Endothelial cell of umbilical vein (primary cell): ENCODE measurements at regions not wholly inside any gene's neighbourhood (a gene's known extent, or its start where the extent isn't known, plus 50 kb on each side); places are given as distances from the start of the nearest gene placed in this dataset. TPM values are rescaled to one million over a fixed set of nuclear protein-coding genes. Genes with fewer than 3 reads are reported as not detected.

Experiments used
- BruUV-seq: library from RNA; stranded (reverse); fragments of 400-500 nt; replicated peaks from 2 replicates; lab custom pipeline; 2021; lab: Mats Ljungman, UMichigan
- CTCF ChIA-PET: fragments of 300-600, 350-600 bp; sonication (Branson Sonifier 250); formaldehyde crosslinking; loops from one replicate; lab custom pipeline; 2021; ENCODE audit warnings: antibody characterized with exemption, inconsistent platforms; lab: Charles Lee
- POLR2A ChIA-PET: fragments of 300-600, 350-600 bp; sonication (Branson Sonifier 250); formaldehyde crosslinking; loops from one replicate; lab custom pipeline; 2021; ENCODE audit warnings: antibody characterized with exemption, inconsistent platforms; lab: Charles Lee
- DNase-seq: peaks from one replicate; pipeline ENCODE4 v3.0.0-alpha.2; 2011; ENCODE audit warnings: low read depth, low spot score
- FAIRE-seq: peaks from 2 replicates; lab custom pipeline; 2011; peaks lifted over from hg19 to GRCh38; lab: Jason Lieb, UNC
- H2AFZ ChIP-seq: 2 replicates; pipeline ENCODE4 v1.6.0; 2012; ENCODE audit warnings: low read depth, low read length, control low read depth, inconsistent platforms
- H3K27ac ChIP-seq: 2 replicates; pipeline ENCODE4 v1.5.1; 2011; ENCODE audit warnings: low read depth, mild to moderate bottlenecking, control low read depth, low read length, moderate library complexity; ENCODE audit not compliant: insufficient read depth
- H3K27me3 ChIP-seq, 2 experiments: 2 replicates each; pipeline versions ENCODE4 v1.6.0 to v1.6.1; 2011; ENCODE audit warnings: low read length in 2 of 2, mixed read lengths in 1 of 2; ENCODE audit not compliant: control insufficient read depth in 2 of 2, insufficient read depth in 2 of 2
- H3K36me3 ChIP-seq, 2 experiments: 2 replicates in 1 of 2; 3 replicates in 1 of 2; pipeline ENCODE4 v1.5.1; 2011; ENCODE audit warnings: low read length in 2 of 2, mild to moderate bottlenecking in 1 of 2, moderate library complexity in 1 of 2; ENCODE audit not compliant: control insufficient read depth in 2 of 2, insufficient read depth in 2 of 2; ENCODE audit errors: extremely low read depth in 1 of 2
- H3K4me1 ChIP-seq: 3 replicates; pipeline ENCODE4 v1.5.1; 2011; ENCODE audit warnings: mild to moderate bottlenecking, low read length; ENCODE audit not compliant: control insufficient read depth, insufficient read depth; ENCODE audit errors: extremely low read depth
- H3K4me2 ChIP-seq: 2 replicates; pipeline ENCODE4 v1.6.1; 2011; ENCODE audit warnings: low read length, control low read depth, mixed read lengths; ENCODE audit not compliant: insufficient read depth
- H3K4me3 ChIP-seq, 3 experiments: fragments of 200-600 bp in 1 of 3; sonication (generic), shearing (Covaris generic) in 1 of 3; replicated peaks in 1 of 3; 2 replicates each; pipeline ENCODE4 v1.5.1; 2011 to 2016; ENCODE audit warnings: control low read depth in 3 of 3, low read length in 3 of 3, mild to moderate bottlenecking in 2 of 3, inconsistent platforms in 1 of 3, low read depth in 1 of 3, moderate library complexity in 1 of 3; ENCODE audit not compliant: insufficient read depth in 1 of 3
- H3K79me2 ChIP-seq: 2 replicates; pipeline ENCODE4 v1.6.0; 2012; ENCODE audit warnings: low read length, inconsistent platforms; ENCODE audit not compliant: control insufficient read depth, insufficient read depth
- H3K9ac ChIP-seq: replicated peaks from 2 replicates; pipeline ENCODE3; 2011; ENCODE audit warnings: low read length, control low read depth; ENCODE audit not compliant: insufficient read depth; ENCODE audit errors: extremely low read depth
- H3K9me1 ChIP-seq: replicated peaks from 3 replicates; pipeline ENCODE4 v1.6.0; 2011; ENCODE audit warnings: mild to moderate bottlenecking, low read length; ENCODE audit not compliant: control insufficient read depth, insufficient read depth; ENCODE audit errors: extremely low read depth
- H3K9me3 ChIP-seq: replicated peaks from 2 replicates; pipeline ENCODE4 v1.5.1; 2012; ENCODE audit warnings: low read length, inconsistent platforms; ENCODE audit not compliant: control insufficient read depth, insufficient read depth
- H4K20me1 ChIP-seq: replicated peaks from 2 replicates; pipeline ENCODE3; 2011; ENCODE audit warnings: mild to moderate bottlenecking, low read length; ENCODE audit not compliant: control insufficient read depth, insufficient read depth; ENCODE audit errors: extremely low read depth
- CTCF ChIP-seq, 2 donors: IDR thresholded peaks; 1 replicate in 1 of 2; 2 replicates in 1 of 2; pipeline ENCODE4 v1.5.1; 2011; ENCODE audit warnings: low read length in 2 of 2, mild to moderate bottlenecking in 2 of 2, moderate library complexity in 2 of 2, control low read depth in 1 of 2, inconsistent platforms in 1 of 2, low read depth in 1 of 2; ENCODE audit not compliant: insufficient read depth in 1 of 2; ENCODE audit errors: extremely low read depth in 1 of 2
- FOS ChIP-seq: IDR thresholded peaks from 2 replicates; pipeline ENCODE4 v1.6.1; 2011; ENCODE audit warnings: mild to moderate bottlenecking, low read length, moderate library complexity, borderline replicate concordance; ENCODE audit not compliant: insufficient read depth
- GATA2 ChIP-seq: IDR thresholded peaks from 2 replicates; pipeline ENCODE4 v1.7.0; 2011; ENCODE audit warnings: low read depth, mild to moderate bottlenecking, moderate library complexity, mixed read lengths, low read length; ENCODE audit not compliant: insufficient read length, insufficient read depth
- POLR2A ChIP-seq: IDR thresholded peaks from 2 replicates; pipeline ENCODE4 v1.6.1; 2012; ENCODE audit warnings: low read depth, mild to moderate bottlenecking, control low read depth, low read length
- POLR2AphosphoS5 ChIP-seq: IDR thresholded peaks from 2 replicates; pipeline ENCODE4 v1.6.1; 2012; ENCODE audit warnings: low read depth, mild to moderate bottlenecking, control low read depth, low read length, moderate library complexity; ENCODE audit not compliant: insufficient read depth
- dilution Hi-C: fragments of 300-500 bp; cut with MboI; formaldehyde crosslinking; loops from one replicate; pipeline ENCODE4 v1.15.0; 2019; ENCODE audit warnings: low sequenced_read_pairs; ENCODE audit not compliant: extremely low pct_ligation_motif_present
- intact Hi-C: fragments of 100-400 bp; cut with micrococcal nuclease; formaldehyde crosslinking; loops from one replicate; pipeline ENCODE4 v1.10.0; 2022
- small RNA-seq: library from RNA; depleted of rRNA; stranded (forward); fragments of <200 nt; gene quantifications from one replicate; pipeline ENCODE3, GENCODE V24; 2012; ENCODE audit warnings: low replicate concordance, low read depth; ENCODE audit not compliant: insufficient read depth, insufficient read length

- H4K20me1 ChIP-seq, result peaks cover 2% of the 10 kb centered on the region
- no peak overlapping the region for H3K4me3 ChIP-seq
- no peak overlapping the region for H3K4me2 ChIP-seq
- no peaks in the 10 kb centered on the region for H3K27me3 ChIP-seq
- DNase-seq, result no peak
- no peak for TF ChIP-seq POLR2A
- no peak for TF ChIP-seq GATA2
- TF ChIP-seq CTCF (IDR thresholded peaks at IDR 0.05; ENCODE audit: extremely low read depth in 1 of 2, insufficient read depth in 1 of 2, low read depth in 1 of 2, low read length in 2 of 2), result no peak
- no peak for TF ChIP-seq POLR2AphosphoS5
- TF ChIP-seq FOS, result no peak
- no peak overlapping the region for H3K27ac ChIP-seq
- no peak for FAIRE-seq
- dilution Hi-C loops (no loop called here), intact Hi-C loops (no loop called here)
- no peaks in the 10 kb centered on the region for H3K79me2 ChIP-seq
- H3K9me3 ChIP-seq, result no peaks in the 10 kb centered on the region
- no peaks in the 10 kb centered on the region for H3K9me1 ChIP-seq
- no TSS peak for BruUV-seq
- H3K9ac ChIP-seq, result no peak overlapping the region
- H3K36me3 ChIP-seq, result no peaks in the 10 kb centered on the region
- no peak overlapping the region for H2AFZ ChIP-seq
- H3K4me1 ChIP-seq, result no peaks in the 10 kb centered on the region
- POLR2A ChIA-PET, result no interaction called here
- CTCF ChIA-PET, result interaction anchor here (1.0 to 1.7 kb wide), 3 partner anchors 8 to 681 kb away, joined by 3 to 4 read pairs (median 3); no protein-coding TSS in a partner anchor
These were observed 55.2 kb upstream of the DACH1 start for GRCh38 chr13:71922194-71922593.

Small RNA genes lying in the stretch of these regions (small RNA-seq; reads per million reads assigned to genes)
- gene RF00263, result not detected
- gene RF00411, result not detected
- not detected for gene RF00440
- gene RF02271, result not detected
- not detected for gene RPL18AP17
